SU-DHL-6 (cell line): ENCODE measurements at regions not wholly inside any gene's neighbourhood (a gene's known extent, or its start where the extent isn't known, plus 50 kb on each side); places are given as distances from the start of the nearest gene placed in this dataset.

Source experiments
- EZH2phosphoT487 ChIP-seq: fragments of 200-600 bp; sonication (generic), shearing (Covaris generic); conservative IDR thresholded peaks from 2 replicates; pipeline ENCODE4 v1.6.1; 2018; ENCODE audit warnings: mild to moderate bottlenecking, antibody characterized with exemption, low read length, moderate library complexity, mixed read lengths
- TF ChIP-seq, protein P1 (sequence below): fragments of 200-600 bp; sonication (generic); IDR thresholded peaks from one replicate; pipeline ENCODE4 v1.5.1; 2017; ENCODE audit warnings: antibody characterized with exemption, mild to moderate bottlenecking, low read length, moderate library complexity; ENCODE audit not compliant: insufficient read depth, poor library complexity, severe bottlenecking

DNA sequence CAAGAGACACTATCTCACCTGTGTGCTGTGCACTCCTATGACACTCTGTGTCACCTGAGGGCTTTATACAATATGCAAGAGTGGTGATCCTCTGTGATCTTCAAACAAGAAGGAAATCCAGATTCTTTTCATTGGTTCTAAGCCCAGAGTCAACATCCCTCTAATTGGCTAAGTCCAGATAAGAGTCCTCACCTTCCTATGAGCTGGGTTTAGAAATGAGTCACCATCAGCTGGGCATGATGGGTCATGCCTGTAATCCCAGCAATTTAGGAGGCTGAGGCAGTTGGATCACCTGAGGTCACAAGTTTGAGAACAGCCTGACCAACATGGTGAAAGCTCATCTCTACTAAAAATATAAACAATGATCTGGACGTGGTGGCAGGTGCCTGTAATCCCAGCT lies 144.4 kb downstream of the ZNF675 start:
- TF ChIP-seq, protein P1, sequence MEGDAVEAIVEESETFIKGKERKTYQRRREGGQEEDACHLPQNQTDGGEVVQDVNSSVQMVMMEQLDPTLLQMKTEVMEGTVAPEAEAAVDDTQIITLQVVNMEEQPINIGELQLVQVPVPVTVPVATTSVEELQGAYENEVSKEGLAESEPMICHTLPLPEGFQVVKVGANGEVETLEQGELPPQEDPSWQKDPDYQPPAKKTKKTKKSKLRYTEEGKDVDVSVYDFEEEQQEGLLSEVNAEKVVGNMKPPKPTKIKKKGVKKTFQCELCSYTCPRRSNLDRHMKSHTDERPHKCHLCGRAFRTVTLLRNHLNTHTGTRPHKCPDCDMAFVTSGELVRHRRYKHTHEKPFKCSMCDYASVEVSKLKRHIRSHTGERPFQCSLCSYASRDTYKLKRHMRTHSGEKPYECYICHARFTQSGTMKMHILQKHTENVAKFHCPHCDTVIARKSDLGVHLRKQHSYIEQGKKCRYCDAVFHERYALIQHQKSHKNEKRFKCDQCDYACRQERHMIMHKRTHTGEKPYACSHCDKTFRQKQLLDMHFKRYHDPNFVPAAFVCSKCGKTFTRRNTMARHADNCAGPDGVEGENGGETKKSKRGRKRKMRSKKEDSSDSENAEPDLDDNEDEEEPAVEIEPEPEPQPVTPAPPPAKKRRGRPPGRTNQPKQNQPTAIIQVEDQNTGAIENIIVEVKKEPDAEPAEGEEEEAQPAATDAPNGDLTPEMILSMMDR = no peak
- TF ChIP-seq EZH2phosphoT487 = no peak
